Frontal cortex (tissue), 3 donors: ENCODE measurements at regions not wholly inside any gene's neighbourhood (a gene's known extent, or its start where the extent isn't known, plus 50 kb on each side); places are given as distances from the start of the nearest gene placed in this dataset.

Experiments used
- DNase-seq, 2 donors: peaks; one replicate each; pipeline ENCODE4 v3.0.0; 2012; ENCODE audit warnings: low spot score in 2 of 2
- FAIRE-seq: peaks from 2 replicates; lab custom pipeline; 2012; peaks lifted over from hg19 to GRCh38; lab: Jason Lieb, UNC
- donor health status: control.
- donor health status: control.
- donor health status: control.

DNA sequence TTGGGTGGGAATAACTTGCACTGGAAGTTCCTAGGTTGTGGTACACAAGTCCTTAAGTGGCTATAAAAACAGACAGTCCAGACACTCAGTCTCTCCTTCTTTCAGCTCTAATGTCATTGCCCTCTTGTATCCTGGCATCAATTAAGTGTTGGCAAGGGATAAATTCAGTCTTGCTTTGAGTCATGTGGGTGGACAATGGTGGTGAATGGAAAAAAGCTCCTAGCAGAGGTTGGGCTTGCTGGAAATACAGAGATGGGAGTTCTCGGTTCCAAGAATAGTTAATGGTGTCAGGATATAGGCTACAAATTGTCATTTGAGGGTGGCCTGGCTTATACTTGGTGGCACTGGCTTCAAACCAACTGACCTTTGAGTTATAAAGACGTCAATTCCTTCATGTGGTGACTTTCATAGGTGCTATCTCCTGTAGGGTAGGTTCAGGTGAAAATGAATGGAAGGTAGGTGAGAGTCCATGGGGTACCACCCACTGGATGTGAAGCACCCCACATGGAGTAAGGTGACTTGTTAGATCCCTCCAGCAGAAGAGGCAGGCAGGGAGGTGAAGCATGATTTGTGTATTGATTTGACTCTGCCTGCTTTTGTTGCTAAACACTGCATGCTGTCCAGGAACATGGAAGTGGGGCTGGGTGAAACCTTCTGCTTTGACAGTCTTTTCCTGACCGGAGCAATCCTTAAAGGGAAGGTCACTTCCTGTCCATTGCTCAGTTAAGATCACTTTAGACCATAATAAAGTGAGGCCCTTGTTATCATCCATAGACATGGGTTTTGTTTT lies 102.0 kb downstream of the LACC1 start:
- FAIRE-seq, result no peak
- no peak for DNase-seq

DNA sequence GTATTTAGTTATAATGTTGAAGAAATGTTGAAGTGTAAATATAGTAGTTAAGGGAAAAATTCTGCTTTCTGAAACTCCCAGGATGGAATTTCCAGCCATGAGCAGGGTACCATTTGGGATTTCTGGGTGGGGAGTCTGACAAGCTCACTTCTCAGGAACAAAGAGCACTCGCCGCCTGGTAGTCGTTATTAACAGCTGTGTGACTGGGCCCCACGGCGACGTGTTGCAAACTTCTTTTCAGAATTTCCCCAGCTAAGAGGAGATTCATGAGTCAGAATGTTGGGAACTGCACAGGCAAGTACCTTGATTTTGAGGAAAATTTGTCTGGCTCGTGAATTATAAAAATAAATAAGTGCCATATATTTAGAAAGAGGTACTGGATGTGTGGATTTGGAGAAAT lies 103.7 kb downstream of the LACC1 start:
- DNase-seq, result no peak
- no peak for FAIRE-seq

DNA sequence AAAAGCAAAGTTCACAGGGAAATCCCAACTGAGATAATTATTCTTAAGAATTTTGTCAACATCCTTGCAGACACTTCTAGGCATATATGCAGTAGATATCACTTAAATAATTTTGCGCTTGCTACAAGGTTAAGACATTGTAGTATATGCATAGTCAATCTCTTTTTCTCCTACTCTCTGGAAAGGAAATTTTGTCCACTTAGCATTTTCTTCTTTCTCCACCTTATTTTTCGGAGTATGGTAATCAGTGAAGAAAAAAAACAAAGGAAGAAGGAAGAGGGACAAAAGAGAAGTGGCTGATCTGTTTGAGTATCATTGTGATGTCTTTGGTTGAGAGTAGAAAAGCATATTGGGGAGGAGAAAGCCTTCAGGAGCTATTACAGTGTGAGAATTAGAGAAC lies 104.6 kb downstream of the LACC1 start:
- FAIRE-seq (no peak), DNase-seq (no peak)

DNA sequence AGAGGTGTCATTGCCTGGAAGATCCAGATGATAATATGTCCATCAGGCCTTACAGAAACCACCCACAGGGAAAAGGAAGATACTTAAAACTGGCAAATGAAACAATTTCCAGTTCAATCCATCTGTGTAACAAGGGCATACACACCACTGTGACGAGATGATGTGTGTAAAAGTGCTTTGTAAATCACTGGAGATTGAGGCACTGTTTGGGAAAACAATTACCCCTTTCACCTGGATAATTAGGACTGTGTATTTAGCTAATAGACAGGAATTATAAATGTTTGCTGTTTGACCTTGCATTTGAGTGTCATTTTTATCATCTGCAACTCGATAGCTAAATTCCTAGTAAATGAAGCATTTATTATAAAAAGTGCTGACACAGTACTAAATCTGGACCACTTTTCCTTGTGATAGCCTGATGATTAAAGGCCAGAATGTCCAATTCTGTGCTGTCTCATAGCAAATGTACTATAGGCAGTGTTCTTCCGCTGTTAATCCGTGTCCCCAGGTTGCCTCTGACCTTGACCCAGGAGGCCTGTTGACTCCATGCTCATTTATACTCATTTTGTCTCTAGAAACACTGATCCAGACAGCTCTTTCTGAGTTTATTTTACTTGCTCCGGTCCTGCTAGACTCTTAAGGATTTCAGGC lies 105.8 kb downstream of the LACC1 start:
- FAIRE-seq (no peak), DNase-seq (no peak)

- FAIRE-seq (no peak), DNase-seq (no peak)
These were observed 106.8 kb downstream of the LACC1 start for GRCh38 chr13:43986421-43986981.

GRCh38 chr13:43988302-43988701 lies 108.6 kb downstream of the LACC1 start:
- DNase-seq (no peak), FAIRE-seq (no peak)

- FAIRE-seq (no peak), DNase-seq (no peak)
These were observed 110.3 kb downstream of the LACC1 start for GRCh38 chr13:43990021-43990420.

GRCh38 chr13:43990829-43991228 lies 111.1 kb downstream of the LACC1 start:
- DNase-seq (no peak), FAIRE-seq (no peak)

DNA sequence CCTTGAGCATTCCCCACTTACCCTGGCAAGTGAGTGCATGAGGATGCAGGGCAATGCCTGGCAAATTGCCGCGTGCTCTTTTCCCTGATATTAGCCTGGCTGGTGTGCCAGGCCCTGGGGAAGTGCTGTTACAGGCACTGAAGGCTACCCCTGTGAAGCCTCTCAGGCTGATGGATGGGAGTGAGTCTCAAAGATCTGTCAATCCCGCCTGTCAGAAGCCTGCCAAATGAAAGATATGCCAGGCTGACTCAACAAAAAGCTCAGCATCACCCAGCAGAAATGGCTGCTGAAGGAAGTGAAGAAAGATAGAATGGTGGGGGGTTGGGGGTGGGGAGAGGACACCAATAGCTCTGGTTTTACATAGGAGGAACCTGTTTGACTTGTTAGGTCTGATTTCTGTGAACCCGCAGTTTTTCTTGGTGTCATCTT lies 112.1 kb downstream of the LACC1 start:
- FAIRE-seq (no peak), DNase-seq (no peak)

DNA sequence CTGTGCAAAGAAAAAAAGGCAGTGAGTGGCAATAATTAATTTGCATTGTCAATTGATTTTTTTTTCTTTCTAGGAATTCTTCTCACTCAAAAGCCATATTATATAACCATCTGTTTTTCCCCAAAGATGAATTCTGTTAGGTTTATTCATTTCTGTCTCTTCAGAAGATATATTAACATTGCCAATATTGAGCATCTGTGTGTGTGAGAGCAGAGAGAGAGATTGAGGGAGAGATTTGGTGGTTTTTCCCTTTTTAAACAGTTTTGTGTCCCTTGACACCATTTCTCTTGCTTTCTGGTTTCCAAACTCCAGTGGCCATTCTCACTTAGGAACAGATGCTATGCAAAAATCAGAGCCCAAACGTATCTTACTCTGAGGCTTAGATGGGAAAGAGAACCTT lies 112.5 kb downstream of the LACC1 start:
- DNase-seq, result no peak
- FAIRE-seq, result no peak

GRCh38 chr13:43994999-43995859 lies 115.5 kb downstream of the LACC1 start:
- DNase-seq (no peak), FAIRE-seq (no peak)

DNA sequence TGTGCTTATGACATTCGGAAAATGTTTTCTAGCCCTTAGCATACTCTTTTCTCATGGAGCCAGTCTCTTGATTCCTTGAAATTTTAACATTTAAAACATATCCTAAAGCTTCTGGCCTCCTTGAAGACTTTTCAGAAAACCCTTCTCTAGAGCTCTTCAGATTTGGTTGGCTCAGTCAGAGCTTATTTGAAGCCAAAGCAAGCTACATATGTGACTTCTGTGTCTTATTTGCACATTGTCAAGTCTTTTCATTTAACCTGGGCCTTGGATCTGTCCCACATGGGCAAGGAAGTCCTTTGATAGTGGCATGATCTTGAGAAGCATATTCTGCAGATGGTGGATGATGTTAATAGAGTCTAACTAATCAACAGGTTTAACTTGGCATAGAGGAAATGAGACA lies 116.5 kb downstream of the LACC1 start:
- no peak for FAIRE-seq
- DNase-seq, result no peak

DNA sequence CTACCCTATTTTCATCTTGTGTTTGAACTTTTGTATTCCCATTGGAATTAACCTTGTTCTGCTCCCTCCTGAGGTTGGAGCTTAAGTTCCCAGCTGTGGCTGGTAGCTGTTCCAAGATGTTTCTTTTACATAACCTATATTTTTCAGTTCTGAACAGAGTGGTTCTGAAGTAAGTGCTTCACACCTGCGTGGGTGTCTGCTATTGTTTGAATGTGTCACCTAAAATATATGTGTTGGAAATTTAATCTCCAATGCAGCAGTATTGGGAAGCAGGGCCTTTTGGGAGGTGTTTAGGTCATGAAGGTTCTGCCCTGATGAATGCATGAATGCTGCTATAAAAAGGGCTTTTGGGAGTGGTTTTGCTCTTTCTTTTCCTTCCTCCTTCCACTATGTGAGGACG lies 123.8 kb downstream of the LACC1 start:
- FAIRE-seq (no peak), DNase-seq (no peak)

DNA sequence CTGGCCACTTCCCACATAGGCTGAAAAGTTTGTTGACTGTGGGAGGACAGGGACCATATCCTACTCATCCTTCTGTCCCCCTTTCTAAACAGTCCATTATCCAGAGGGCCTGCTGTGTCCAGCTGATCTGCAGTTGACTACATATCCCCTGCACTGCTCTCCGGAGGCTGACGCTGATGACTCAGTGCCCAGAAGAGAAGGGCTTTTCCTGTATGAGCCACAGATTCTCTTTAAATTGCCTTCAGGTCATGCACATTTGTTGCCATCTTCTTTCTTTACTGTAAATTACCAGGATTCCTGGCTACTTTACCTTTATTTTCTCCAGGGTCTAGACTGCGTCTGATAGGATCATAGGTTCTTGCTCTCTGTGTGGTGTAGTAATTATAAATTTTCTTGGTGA lies 125.2 kb downstream of the LACC1 start:
- FAIRE-seq, result no peak

GRCh38 chr13:44007451-44007850 lies 127.7 kb downstream of the LACC1 start:
- FAIRE-seq, result no peak
- DNase-seq, result no peak

More for the DNA sequence above, 125.2 kb downstream of the LACC1 start:
- no peak for DNase-seq

GRCh38 chr13:44011036-44011435 lies 131.3 kb downstream of the LACC1 start:
- FAIRE-seq (no peak), DNase-seq (no peak)

GRCh38 chr13:44012910-44013757 lies 133.4 kb downstream of the LACC1 start:
- no peak for DNase-seq
- FAIRE-seq, result no peak

- peak in 1 of 2 donors; percentile 13 for DNase-seq
- no peak for FAIRE-seq
These were observed 134.1 kb downstream of the LACC1 start for GRCh38 chr13:44013758-44014291.

DNA sequence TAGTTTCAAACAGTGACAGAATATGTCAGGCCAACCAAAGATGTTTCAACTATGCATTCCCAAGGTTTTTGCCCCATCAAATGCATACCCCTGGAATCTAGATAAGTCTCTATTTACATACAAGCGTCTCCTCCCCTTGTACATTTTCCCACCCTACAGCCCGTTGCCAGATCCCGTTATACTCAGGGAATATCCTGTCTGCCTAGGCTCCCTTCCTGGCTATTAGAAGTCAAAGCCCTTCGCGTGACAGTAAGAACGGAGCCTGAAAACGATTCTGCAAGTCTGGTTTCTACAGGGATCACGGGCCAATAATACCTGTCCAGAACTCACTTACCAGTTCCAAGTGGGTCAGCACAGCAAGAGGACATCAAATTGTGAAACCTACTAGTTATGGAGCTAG lies 134.8 kb downstream of the LACC1 start:
- FAIRE-seq (no peak), DNase-seq (no peak)
